22Rv1 (cell line): ENCODE measurements at regions not wholly inside any gene's neighbourhood (a gene's known extent, or its start where the extent isn't known, plus 50 kb on each side); places are given as distances from the start of the nearest gene placed in this dataset.

Experiments used
- CTCF ChIP-seq: fragments of 450-650 bp; IDR thresholded peaks from 2 replicates; pipeline ENCODE4 v1.5.1; 2017; ENCODE audit warnings: mild to moderate bottlenecking
- ZFX ChIP-seq: fragments of 450-650 bp; IDR thresholded peaks from 2 replicates; pipeline ENCODE4 v1.6.1; 2017; ENCODE audit warnings: antibody characterized with exemption, borderline replicate concordance

GRCh38 chr1:58882322-58882948, 98.6 kb upstream of the JUN start:
- TF ChIP-seq CTCF (no peak), ZFX (no peak)
